HEK293 (cell line): ENCODE measurements at regions not wholly inside any gene's neighbourhood (a gene's known extent, or its start where the extent isn't known, plus 50 kb on each side); places are given as distances from the start of the nearest gene placed in this dataset.

Experiments
- CTCF ChIA-PET: fragments of 350-600 bp; formaldehyde crosslinking; extraction: SDS; loops from one replicate; lab custom pipeline; 2021; ENCODE audit warnings: antibody characterized with exemption; lab: Yijun Ruan, JAX
- POLR2A ChIA-PET: fragments of 300-600 bp; formaldehyde crosslinking; extraction: SDS; loops from one replicate; lab custom pipeline; 2020; ENCODE audit warnings: antibody characterized with exemption, inconsistent platforms; lab: Yijun Ruan, JAX
- H3K27ac ChIP-seq: fragments of 200-500 bp; sonication (Bioruptor generic); 2 replicates; pipeline ENCODE4 v1.5.1; 2014; ENCODE audit warnings: low read depth, low read length, control low read depth, inconsistent platforms; ENCODE audit errors: extremely low read depth
- H3K36me3 ChIP-seq, 2 experiments: fragments of 200-500 bp in 1 of 2; sonication (Bioruptor generic) in 1 of 2; 1 replicate in 1 of 2; 2 replicates in 1 of 2; pipeline ENCODE4 v1.5.1; 2014 to 2017; ENCODE audit warnings: inconsistent platforms in 2 of 2, low read length in 2 of 2; ENCODE audit not compliant: control insufficient read depth in 2 of 2, insufficient read depth in 1 of 2
- H3K4me1 ChIP-seq: fragments of 200-500 bp; sonication (Bioruptor generic); 2 replicates; pipeline ENCODE4 v1.5.1; 2014; ENCODE audit warnings: mild to moderate bottlenecking, low read length, inconsistent platforms; ENCODE audit not compliant: control insufficient read depth, insufficient read depth
- H3K4me3 ChIP-seq: 2 replicates; pipeline ENCODE4 v1.5.1; 2011; ENCODE audit warnings: low read depth, mild to moderate bottlenecking, control low read depth, low read length, moderate library complexity
- H3K9me3 ChIP-seq: fragments of 200-500 bp; sonication (Bioruptor generic); 2 replicates; pipeline ENCODE4 v1.5.1; 2014; ENCODE audit warnings: low read depth, low read length, inconsistent platforms; ENCODE audit not compliant: control insufficient read depth, insufficient read depth
- BCL11B ChIP-seq: fragments of 450-650 bp; formaldehyde crosslinking; IDR thresholded peaks from 2 replicates; pipeline ENCODE4 v1.5.1; 2016; ENCODE audit warnings: low read depth, missing biosample characterization, missing genetic modification characterization
- KLF10 ChIP-seq: fragments of 450-650 bp; IDR thresholded peaks from 2 replicates; pipeline ENCODE4 v1.5.1; 2018; ENCODE audit warnings: missing biosample characterization, mild to moderate bottlenecking, missing genetic modification characterization
- MEIS1 ChIP-seq: sonication (generic); formaldehyde crosslinking; IDR thresholded peaks from 2 replicates; pipeline ENCODE4 v1.8.1; 2022; ENCODE audit warnings: missing genetic modification reagents, mild to moderate bottlenecking, borderline replicate concordance
- RBAK ChIP-seq: fragments of 450-650 bp; formaldehyde crosslinking; IDR thresholded peaks from 2 replicates; pipeline ENCODE4 v1.5.1; 2016; ENCODE audit warnings: missing biosample characterization, missing genetic modification characterization
- SP2 ChIP-seq: fragments of 450-650 bp; formaldehyde crosslinking; IDR thresholded peaks from 2 replicates; pipeline ENCODE4 v1.5.1; 2016; ENCODE audit warnings: missing biosample characterization, missing genetic modification characterization
- TCF7L2 ChIP-seq: IDR thresholded peaks from 2 replicates; pipeline ENCODE4 v1.6.1; 2011; ENCODE audit warnings: low read depth, mild to moderate bottlenecking, inconsistent platforms, low read length, moderate library complexity, borderline replicate concordance
- ZFP37 ChIP-seq: fragments of 450-650 bp; formaldehyde crosslinking; IDR thresholded peaks from 2 replicates; pipeline ENCODE4 v1.5.1; 2016; ENCODE audit warnings: missing biosample characterization, missing genetic modification characterization
- ZIC2 ChIP-seq: fragments of 450-650 bp; formaldehyde crosslinking; IDR thresholded peaks from 2 replicates; pipeline ENCODE4 v1.5.1; 2016; ENCODE audit warnings: missing biosample characterization, missing genetic modification characterization
- ZNF146 ChIP-seq: fragments of 450-650 bp; formaldehyde crosslinking; IDR thresholded peaks from 2 replicates; pipeline ENCODE4 v1.5.1; 2016; ENCODE audit warnings: missing biosample characterization, missing genetic modification characterization
- ZNF239 ChIP-seq: fragments of 450-650 bp; formaldehyde crosslinking; IDR thresholded peaks from 2 replicates; pipeline ENCODE4 v1.5.1; 2016; ENCODE audit warnings: missing biosample characterization, missing genetic modification characterization
- ZNF248 ChIP-seq: fragments of 450-650 bp; formaldehyde crosslinking; IDR thresholded peaks from 2 replicates; pipeline ENCODE4 v1.5.1; 2017; ENCODE audit warnings: missing biosample characterization, missing genetic modification characterization
- ZNF302 ChIP-seq: fragments of 450-650 bp; formaldehyde crosslinking; IDR thresholded peaks from 2 replicates; pipeline ENCODE4 v1.5.1; 2016; ENCODE audit warnings: missing biosample characterization, missing genetic modification characterization, low read depth
- ZNF350 ChIP-seq: fragments of 450-650 bp; formaldehyde crosslinking; IDR thresholded peaks from 2 replicates; pipeline ENCODE4 v1.5.0; 2017; ENCODE audit warnings: missing biosample characterization, mild to moderate bottlenecking, missing genetic modification characterization
- ZNF404 ChIP-seq: fragments of 450-650 bp; formaldehyde crosslinking; IDR thresholded peaks from 2 replicates; pipeline ENCODE4 v1.5.1; 2017; ENCODE audit warnings: missing biosample characterization, missing genetic modification characterization
- ZNF521 ChIP-seq: fragments of 450-650 bp; formaldehyde crosslinking; IDR thresholded peaks from 2 replicates; pipeline ENCODE4 v1.5.1; 2017; ENCODE audit warnings: missing biosample characterization, mild to moderate bottlenecking, missing genetic modification characterization
- ZNF626 ChIP-seq: fragments of 450-650 bp; sonication (Bioruptor Pico); formaldehyde crosslinking; IDR thresholded peaks from 2 replicates; pipeline ENCODE4 v1.5.1; 2018; ENCODE audit warnings: missing biosample characterization, missing genetic modification characterization, inconsistent platforms
- ZNF785 ChIP-seq: fragments of 450-650 bp; formaldehyde crosslinking; IDR thresholded peaks from 2 replicates; pipeline ENCODE4 v1.5.1; 2016; ENCODE audit warnings: missing biosample characterization, missing genetic modification characterization
- ZSCAN23 ChIP-seq: fragments of 450-650 bp; formaldehyde crosslinking; IDR thresholded peaks from 2 replicates; pipeline ENCODE4 v1.5.1; 2016; ENCODE audit warnings: missing biosample characterization, missing genetic modification characterization
- TF ChIP-seq, protein P1 (sequence below): IDR thresholded peaks from 2 replicates; pipeline ENCODE4 v1.6.1; 2011; ENCODE audit warnings: mild to moderate bottlenecking, low read depth, low read length, borderline replicate concordance
- TF ChIP-seq, protein P2 (sequence below): fragments of 450-650 bp; formaldehyde crosslinking; conservative IDR thresholded peaks from 2 replicates; pipeline ENCODE4 v1.5.1; 2016; ENCODE audit warnings: low read depth, missing biosample characterization, missing genetic modification characterization
- TF ChIP-seq, protein P3 (sequence below): fragments of 450-650 bp; formaldehyde crosslinking; IDR thresholded peaks from 2 replicates; pipeline ENCODE4 v1.5.1; 2016; ENCODE audit warnings: missing biosample characterization, missing genetic modification characterization
- TF ChIP-seq, protein P4 (sequence below): fragments of 450-650 bp; formaldehyde crosslinking; IDR thresholded peaks from 2 replicates; pipeline ENCODE4 v1.5.1; 2017; ENCODE audit warnings: missing biosample characterization, missing genetic modification characterization
- TF ChIP-seq, protein P5 (sequence below): fragments of 450-650 bp; formaldehyde crosslinking; IDR thresholded peaks from 2 replicates; pipeline ENCODE4 v1.5.1; 2016; ENCODE audit warnings: missing biosample characterization, missing genetic modification characterization
- TF ChIP-seq, protein P6 (sequence below): fragments of 450-650 bp; formaldehyde crosslinking; IDR thresholded peaks from 2 replicates; pipeline ENCODE4 v1.5.1; 2016; ENCODE audit warnings: missing biosample characterization, missing genetic modification characterization

DNA sequence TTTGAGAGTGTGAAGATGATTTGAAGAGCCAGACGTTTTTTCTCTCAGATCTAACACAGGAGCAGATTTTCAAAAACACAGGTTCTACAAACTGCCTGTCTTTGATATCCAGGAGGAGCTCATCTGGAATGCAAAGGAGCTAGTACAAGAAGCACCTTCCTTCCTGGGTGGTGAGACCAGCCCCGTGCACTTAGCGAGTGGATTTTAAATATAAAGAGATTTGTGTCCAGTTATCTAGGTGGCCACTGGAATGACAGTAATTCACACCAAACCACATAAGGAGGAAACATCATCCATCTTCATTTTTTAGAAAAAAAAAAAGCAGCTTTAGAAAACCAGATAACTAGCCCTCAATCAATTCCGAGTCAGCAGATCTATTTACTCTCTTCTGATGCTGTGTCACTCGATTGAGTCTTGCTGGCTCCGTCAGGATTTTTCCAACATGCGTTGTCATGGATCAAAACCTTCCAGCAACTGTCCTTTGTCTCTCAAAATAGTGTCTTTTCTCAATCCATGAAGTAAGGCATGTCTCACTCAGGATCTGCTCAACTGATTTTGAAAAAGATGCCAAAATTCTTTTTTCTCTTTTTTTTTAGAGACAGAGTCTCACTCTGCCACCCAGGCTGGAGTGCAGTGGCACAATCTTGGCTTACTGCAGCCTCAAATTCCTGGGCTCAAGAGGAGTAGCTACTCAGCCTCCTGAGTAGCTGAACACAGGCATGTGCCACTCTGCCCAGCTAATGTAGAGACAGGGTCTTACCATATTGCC lies 451.2 kb upstream of the PSMD7 start (continued):
- TF ChIP-seq, protein P1, sequence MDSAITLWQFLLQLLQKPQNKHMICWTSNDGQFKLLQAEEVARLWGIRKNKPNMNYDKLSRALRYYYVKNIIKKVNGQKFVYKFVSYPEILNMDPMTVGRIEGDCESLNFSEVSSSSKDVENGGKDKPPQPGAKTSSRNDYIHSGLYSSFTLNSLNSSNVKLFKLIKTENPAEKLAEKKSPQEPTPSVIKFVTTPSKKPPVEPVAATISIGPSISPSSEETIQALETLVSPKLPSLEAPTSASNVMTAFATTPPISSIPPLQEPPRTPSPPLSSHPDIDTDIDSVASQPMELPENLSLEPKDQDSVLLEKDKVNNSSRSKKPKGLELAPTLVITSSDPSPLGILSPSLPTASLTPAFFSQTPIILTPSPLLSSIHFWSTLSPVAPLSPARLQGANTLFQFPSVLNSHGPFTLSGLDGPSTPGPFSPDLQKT = no peak
- no peak for TF ChIP-seq ZNF239 (tag by site-specific recombination)
- TF ChIP-seq, all 188 proteins: peak for 0

DNA sequence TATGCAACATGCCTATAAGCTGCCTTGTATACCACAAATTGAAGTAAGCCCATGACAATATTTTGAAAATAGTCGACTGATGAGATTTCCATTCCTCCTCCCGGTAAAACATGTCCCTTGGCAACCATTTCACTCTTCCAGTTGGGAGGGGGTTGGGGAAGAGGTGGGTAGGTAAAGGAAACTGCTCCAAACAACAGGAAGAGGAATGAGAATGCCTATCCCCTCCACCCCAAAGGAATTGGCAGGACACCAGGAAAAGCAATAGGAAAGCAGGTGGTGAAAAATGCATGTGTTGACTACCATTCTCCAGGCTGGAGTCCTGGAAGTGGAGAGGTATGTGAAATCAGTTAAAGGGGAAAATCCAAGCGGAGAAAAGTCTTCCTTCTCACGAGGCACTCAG lies 455.9 kb upstream of the PSMD7 start:
- no peaks in the 10 kb centered on the region for H3K9me3 ChIP-seq
- H3K4me1 ChIP-seq = no peaks in the 10 kb centered on the region
- POLR2A ChIA-PET = interaction anchor here (0.6 kb wide), 1 partner anchor 488 kb away, joined by 7 read pairs; no protein-coding TSS in a partner anchor
- TF ChIP-seq, protein P2, sequence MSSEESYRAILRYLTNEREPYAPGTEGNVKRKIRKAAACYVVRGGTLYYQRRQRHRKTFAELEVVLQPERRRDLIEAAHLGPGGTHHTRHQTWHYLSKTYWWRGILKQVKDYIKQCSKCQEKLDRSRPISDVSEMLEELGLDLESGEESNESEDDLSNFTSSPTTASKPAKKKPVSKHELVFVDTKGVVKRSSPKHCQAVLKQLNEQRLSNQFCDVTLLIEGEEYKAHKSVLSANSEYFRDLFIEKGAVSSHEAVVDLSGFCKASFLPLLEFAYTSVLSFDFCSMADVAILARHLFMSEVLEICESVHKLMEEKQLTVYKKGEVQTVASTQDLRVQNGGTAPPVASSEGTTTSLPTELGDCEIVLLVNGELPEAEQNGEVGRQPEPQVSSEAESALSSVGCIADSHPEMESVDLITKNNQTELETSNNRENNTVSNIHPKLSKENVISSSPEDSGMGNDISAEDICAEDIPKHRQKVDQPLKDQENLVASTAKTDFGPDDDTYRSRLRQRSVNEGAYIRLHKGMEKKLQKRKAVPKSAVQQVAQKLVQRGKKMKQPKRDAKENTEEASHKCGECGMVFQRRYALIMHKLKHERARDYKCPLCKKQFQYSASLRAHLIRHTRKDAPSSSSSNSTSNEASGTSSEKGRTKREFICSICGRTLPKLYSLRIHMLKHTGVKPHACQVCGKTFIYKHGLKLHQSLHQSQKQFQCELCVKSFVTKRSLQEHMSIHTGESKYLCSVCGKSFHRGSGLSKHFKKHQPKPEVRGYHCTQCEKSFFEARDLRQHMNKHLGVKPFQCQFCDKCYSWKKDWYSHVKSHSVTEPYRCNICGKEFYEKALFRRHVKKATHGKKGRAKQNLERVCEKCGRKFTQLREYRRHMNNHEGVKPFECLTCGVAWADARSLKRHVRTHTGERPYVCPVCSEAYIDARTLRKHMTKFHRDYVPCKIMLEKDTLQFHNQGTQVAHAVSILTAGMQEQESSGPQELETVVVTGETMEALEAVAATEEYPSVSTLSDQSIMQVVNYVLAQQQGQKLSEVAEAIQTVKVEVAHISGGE (tag by site-specific recombination) = no peak
- no peak for TF ChIP-seq ZNF302 (tag by site-specific recombination)
- TF ChIP-seq BCL11B = no peak
- TF ChIP-seq, protein P3, sequence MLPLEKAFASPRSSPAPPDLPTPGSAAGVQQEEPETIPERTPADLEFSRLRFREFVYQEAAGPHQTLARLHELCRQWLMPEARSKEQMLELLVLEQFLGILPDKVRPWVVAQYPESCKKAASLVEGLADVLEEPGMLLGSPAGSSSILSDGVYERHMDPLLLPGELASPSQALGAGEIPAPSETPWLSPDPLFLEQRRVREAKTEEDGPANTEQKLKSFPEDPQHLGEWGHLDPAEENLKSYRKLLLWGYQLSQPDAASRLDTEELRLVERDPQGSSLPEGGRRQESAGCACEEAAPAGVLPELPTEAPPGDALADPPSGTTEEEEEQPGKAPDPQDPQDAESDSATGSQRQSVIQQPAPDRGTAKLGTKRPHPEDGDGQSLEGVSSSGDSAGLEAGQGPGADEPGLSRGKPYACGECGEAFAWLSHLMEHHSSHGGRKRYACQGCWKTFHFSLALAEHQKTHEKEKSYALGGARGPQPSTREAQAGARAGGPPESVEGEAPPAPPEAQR (tag by site-specific recombination) = no peak
- TF ChIP-seq SP2 = no peak
- TF ChIP-seq ZIC2 (tag by site-specific recombination) = no peak
- TF ChIP-seq ZNF626 = no peak
- TF ChIP-seq, protein P4, sequence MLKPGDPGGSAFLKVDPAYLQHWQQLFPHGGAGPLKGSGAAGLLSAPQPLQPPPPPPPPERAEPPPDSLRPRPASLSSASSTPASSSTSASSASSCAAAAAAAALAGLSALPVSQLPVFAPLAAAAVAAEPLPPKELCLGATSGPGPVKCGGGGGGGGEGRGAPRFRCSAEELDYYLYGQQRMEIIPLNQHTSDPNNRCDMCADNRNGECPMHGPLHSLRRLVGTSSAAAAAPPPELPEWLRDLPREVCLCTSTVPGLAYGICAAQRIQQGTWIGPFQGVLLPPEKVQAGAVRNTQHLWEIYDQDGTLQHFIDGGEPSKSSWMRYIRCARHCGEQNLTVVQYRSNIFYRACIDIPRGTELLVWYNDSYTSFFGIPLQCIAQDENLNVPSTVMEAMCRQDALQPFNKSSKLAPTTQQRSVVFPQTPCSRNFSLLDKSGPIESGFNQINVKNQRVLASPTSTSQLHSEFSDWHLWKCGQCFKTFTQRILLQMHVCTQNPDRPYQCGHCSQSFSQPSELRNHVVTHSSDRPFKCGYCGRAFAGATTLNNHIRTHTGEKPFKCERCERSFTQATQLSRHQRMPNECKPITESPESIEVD (tag by site-specific recombination) = no peak
- TF ChIP-seq ZSCAN23 (tag by site-specific recombination) = no peak
- TF ChIP-seq, protein P5, sequence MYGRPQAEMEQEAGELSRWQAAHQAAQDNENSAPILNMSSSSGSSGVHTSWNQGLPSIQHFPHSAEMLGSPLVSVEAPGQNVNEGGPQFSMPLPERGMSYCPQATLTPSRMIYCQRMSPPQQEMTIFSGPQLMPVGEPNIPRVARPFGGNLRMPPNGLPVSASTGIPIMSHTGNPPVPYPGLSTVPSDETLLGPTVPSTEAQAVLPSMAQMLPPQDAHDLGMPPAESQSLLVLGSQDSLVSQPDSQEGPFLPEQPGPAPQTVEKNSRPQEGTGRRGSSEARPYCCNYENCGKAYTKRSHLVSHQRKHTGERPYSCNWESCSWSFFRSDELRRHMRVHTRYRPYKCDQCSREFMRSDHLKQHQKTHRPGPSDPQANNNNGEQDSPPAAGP = no peak
- no peak for TF ChIP-seq ZNF350 (tag by site-specific recombination)
- no peak for TF ChIP-seq RBAK (tag by site-specific recombination)
- no peaks in the 10 kb centered on the region for H3K36me3 ChIP-seq
- no peak overlapping the region for H3K27ac ChIP-seq
- no peak overlapping the region for H3K4me3 ChIP-seq
- CTCF ChIA-PET = no interaction called here

DNA sequence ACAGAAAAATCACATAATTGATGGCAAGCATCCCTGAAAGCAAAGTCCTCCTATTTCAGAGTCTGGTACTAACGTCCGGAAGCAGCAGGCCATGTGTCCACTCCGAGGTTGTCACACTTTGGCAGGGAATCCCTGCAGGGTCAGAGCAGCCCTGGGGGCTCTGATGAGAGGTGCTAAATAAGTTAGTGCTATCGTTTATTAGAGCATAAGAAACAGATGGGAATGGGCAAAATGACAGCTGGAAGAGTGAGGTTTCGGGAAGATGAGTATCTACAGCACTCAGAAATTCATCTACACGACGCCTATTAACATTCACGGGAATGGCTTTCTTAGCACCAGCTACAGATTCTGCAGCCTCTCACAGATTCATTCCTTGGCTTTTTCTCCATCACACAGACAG lies 465.4 kb upstream of the PSMD7 start:
- POLR2A ChIA-PET = no interaction called here
- Histone ChIP-seq H3K4me1 (no peaks in the 10 kb centered on the region), H3K9me3 (no peaks in the 10 kb centered on the region)
- no peak for TF ChIP-seq ZNF404
- TF ChIP-seq ZSCAN23 (tag by site-specific recombination) = no peak
- no peak for TF ChIP-seq TCF7L2
- TF ChIP-seq ZNF146 = no peak
- TF ChIP-seq, protein P6, sequence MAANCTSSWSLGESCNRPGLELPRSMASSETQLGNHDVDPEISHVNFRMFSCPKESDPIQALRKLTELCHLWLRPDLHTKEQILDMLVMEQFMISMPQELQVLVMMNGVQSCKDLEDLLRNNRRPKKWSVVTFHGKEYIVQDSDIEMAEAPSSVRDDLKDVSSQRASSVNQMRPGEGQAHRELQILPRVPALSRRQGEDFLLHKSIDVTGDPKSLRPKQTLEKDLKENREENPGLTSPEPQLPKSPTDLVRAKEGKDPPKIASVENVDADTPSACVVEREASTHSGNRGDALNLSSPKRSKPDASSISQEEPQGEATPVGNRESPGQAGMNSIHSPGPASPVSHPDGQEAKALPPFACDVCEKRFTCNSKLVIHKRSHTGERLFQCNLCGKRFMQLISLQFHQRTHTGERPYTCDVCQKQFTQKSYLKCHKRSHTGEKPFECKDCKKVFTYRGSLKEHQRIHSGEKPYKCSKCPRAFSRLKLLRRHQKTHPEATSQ (tag by site-specific recombination) = no peak
- TF ChIP-seq KLF10 (tag by site-specific recombination) = no peak
- no peak for TF ChIP-seq ZNF521 (tag by site-specific recombination)
- no peak for TF ChIP-seq ZFP37 (tag by site-specific recombination)
- no peak for TF ChIP-seq ZNF248 (tag by site-specific recombination)
- TF ChIP-seq ZNF785 = no peak
- TF ChIP-seq MEIS1 (CRISPR knock-in tag) = no peak

More for the DNA sequence above, 465.4 kb upstream of the PSMD7 start:
- CTCF ChIA-PET = no interaction called here
- Histone ChIP-seq H3K4me3 (no peak overlapping the region), H3K36me3 (no peaks in the 10 kb centered on the region), H3K27ac (no peak overlapping the region)
